Common myeloid progenitor, CD34-positive (primary cell): ENCODE measurements at regions not wholly inside any gene's neighbourhood (a gene's known extent, or its start where the extent isn't known, plus 50 kb on each side); places are given as distances from the start of the nearest gene placed in this dataset.

Source experiments
- CTCF ChIA-PET: fragments of 350-600 bp; sonication (Branson Sonifier 250); formaldehyde crosslinking; loops from one replicate; lab custom pipeline; 2021; ENCODE audit warnings: antibody characterized with exemption; lab: Charles Lee
- POLR2A ChIA-PET: fragments of 350-600 bp; sonication (Branson Sonifier 250); formaldehyde crosslinking; loops from one replicate; lab custom pipeline; 2021; ENCODE audit warnings: antibody characterized with exemption; lab: Charles Lee
- DNase-seq, 3 donors: peaks; one replicate each; pipeline versions ENCODE4 v3.0.0 to v3.0.0-alpha.2; 2013
- H3K27ac ChIP-seq, 2 experiments: 1 replicate in 1 of 2; 2 replicates in 1 of 2; pipeline ENCODE4 v1.7.0; 2013; ENCODE audit warnings: inconsistent platforms in 2 of 2, low read length in 2 of 2, mild to moderate bottlenecking in 2 of 2, low read depth in 1 of 2, moderate library complexity in 1 of 2; ENCODE audit not compliant: severe bottlenecking in 2 of 2, insufficient read depth in 1 of 2, poor library complexity in 1 of 2
- H3K27me3 ChIP-seq, 5 experiments: replicated peaks in 2 of 5; 1 replicate in 3 of 5; 2 replicates in 2 of 5; pipeline versions ENCODE4 v1.6.1 to v1.7.0; 2013; ENCODE audit warnings: low read length in 4 of 5, mild to moderate bottlenecking in 2 of 5, moderate library complexity in 2 of 5, inconsistent platforms in 1 of 5; ENCODE audit not compliant: insufficient read depth in 5 of 5, control insufficient read depth in 4 of 5
- H3K36me3 ChIP-seq, 4 experiments: 1 replicate in 2 of 4; 2 replicates in 2 of 4; pipeline versions ENCODE4 v1.6.1 to v1.7.0; 2013; ENCODE audit warnings: low read length in 3 of 4, control low read depth in 1 of 4, mild to moderate bottlenecking in 1 of 4; ENCODE audit not compliant: control insufficient read depth in 4 of 4, insufficient read depth in 4 of 4
- H3K4me1 ChIP-seq, 4 experiments: 1 replicate in 3 of 4; 2 replicates in 1 of 4; pipeline versions ENCODE4 v1.6.1 to v1.7.1; 2013; ENCODE audit warnings: low read length in 3 of 4, mild to moderate bottlenecking in 3 of 4, control low read depth in 1 of 4, inconsistent platforms in 1 of 4, moderate library complexity in 1 of 4; ENCODE audit not compliant: control insufficient read depth in 4 of 4, insufficient read depth in 4 of 4; ENCODE audit errors: control extremely low read depth in 1 of 4
- H3K4me3 ChIP-seq, 7 experiments: 1 replicate in 4 of 7; 2 replicates in 3 of 7; pipeline versions ENCODE4 v1.5.1 to v1.7.0; 2013; ENCODE audit warnings: mild to moderate bottlenecking in 7 of 7, low read length in 6 of 7, moderate library complexity in 6 of 7, inconsistent platforms in 2 of 7, low read depth in 2 of 7, control low read depth in 1 of 7; ENCODE audit not compliant: insufficient read depth in 4 of 7, control insufficient read depth in 1 of 7; ENCODE audit errors: extremely low read depth in 1 of 7
- H3K9me3 ChIP-seq, 5 experiments: 1 replicate in 4 of 5; 2 replicates in 1 of 5; pipeline versions ENCODE4 v1.6.1 to v1.7.1; 2013; ENCODE audit warnings: low read length in 4 of 5, mild to moderate bottlenecking in 2 of 5, inconsistent platforms in 1 of 5, low read depth in 1 of 5, moderate library complexity in 1 of 5; ENCODE audit not compliant: control insufficient read depth in 4 of 5, insufficient read depth in 2 of 5; ENCODE audit errors: control extremely low read depth in 1 of 5
- WGBS: methylation state at CpG from one replicate; pipeline ENCODE4 v1.1.5; 2013; ENCODE audit not compliant: insufficient coverage; 5-methylcytosine and 5-hydroxymethylcytosine counted together

DNA sequence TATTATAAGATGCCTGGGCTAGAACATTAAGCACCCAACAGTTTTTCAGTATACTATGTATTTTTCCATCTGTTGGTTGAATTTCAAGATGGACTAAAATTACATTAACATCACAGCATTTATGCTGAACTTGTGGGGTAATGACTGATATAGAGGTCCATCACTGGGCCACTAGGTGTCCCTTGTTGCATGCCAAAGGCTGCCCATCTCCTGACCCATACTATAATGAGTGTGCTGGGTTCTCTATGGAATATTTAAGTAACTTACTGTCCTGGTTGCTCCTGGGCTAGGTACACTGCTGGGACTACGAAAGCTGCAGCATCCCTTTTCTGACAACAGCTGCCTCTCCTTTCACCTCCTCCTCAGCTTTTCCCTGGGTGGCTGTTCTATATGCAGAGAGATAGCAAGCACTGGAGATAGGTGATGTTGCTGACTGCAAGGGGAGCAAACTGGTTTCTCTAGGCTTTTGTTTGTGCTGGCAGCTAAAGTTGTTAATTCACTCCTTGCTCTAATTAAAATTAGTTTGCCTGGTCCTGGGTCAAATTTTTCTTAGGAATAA, 138.6 kb upstream of the TRHDE start:
- no peaks in the 10 kb centered on the region for H3K27me3 ChIP-seq
- no peak overlapping the region for H3K27ac ChIP-seq
- no peaks in the 10 kb centered on the region for H3K4me1 ChIP-seq
- H3K9me3 ChIP-seq, result no peaks in the 10 kb centered on the region
- ChIA-PET POLR2A (no interaction called here), CTCF (no interaction called here)
- WGBS, result no CpG with 5 or more reads among the region's 1 CpG
- no peak for DNase-seq
- no peaks in the 10 kb centered on the region for H3K36me3 ChIP-seq
- H3K4me3 ChIP-seq, result no peak overlapping the region

GRCh38 chr12:72134246-72135020, 137.7 kb upstream of the TRHDE start:
- ChIA-PET POLR2A (no interaction called here), CTCF (interaction anchor here (0.7 kb wide), 1 partner anchor 12 kb away, joined by 3 read pairs; no protein-coding TSS in a partner anchor)

GRCh38 chr12:72135021-72135301, 137.2 kb upstream of the TRHDE start:
- no peak overlapping the region for H3K27ac ChIP-seq
- WGBS, result no CpG with 5 or more reads among the region's 2 CpGs
- DNase-seq, result no peak
- no peaks in the 10 kb centered on the region for H3K36me3 ChIP-seq
- ChIA-PET CTCF (interaction anchor here (0.7 kb wide), 1 partner anchor 12 kb away, joined by 3 read pairs; no protein-coding TSS in a partner anchor), POLR2A (no interaction called here)
- H3K27me3 ChIP-seq, result no peaks in the 10 kb centered on the region
- no peaks in the 10 kb centered on the region for H3K4me1 ChIP-seq
- H3K4me3 ChIP-seq, result no peak overlapping the region
- H3K9me3 ChIP-seq, result no peaks in the 10 kb centered on the region

More at GRCh38 chr12:72134246-72135020, 137.7 kb upstream of the TRHDE start:
- Histone ChIP-seq H3K27ac (no peak overlapping the region), H3K9me3 (no peaks in the 10 kb centered on the region), H3K36me3 (no peaks in the 10 kb centered on the region), H3K27me3 (no peaks in the 10 kb centered on the region), H3K4me3 (no peak overlapping the region), H3K4me1 (no peaks in the 10 kb centered on the region)
- no peak for DNase-seq
- no CpG with 5 or more reads among the region's 7 CpGs for WGBS

GRCh38 chr12:72136792-72137191, 135.4 kb upstream of the TRHDE start:
- 81% methylated on average over 5 of the region's 5 CpGs for WGBS
- H3K36me3 ChIP-seq, result no peaks in the 10 kb centered on the region
- no peaks in the 10 kb centered on the region for H3K27me3 ChIP-seq
- DNase-seq, result no peak
- CTCF ChIA-PET, result no interaction called here
- H3K9me3 ChIP-seq, result no peaks in the 10 kb centered on the region
- no peak overlapping the region for H3K4me3 ChIP-seq
- POLR2A ChIA-PET, result no interaction called here
- H3K27ac ChIP-seq, result no peak overlapping the region
- no peaks in the 10 kb centered on the region for H3K4me1 ChIP-seq

DNA sequence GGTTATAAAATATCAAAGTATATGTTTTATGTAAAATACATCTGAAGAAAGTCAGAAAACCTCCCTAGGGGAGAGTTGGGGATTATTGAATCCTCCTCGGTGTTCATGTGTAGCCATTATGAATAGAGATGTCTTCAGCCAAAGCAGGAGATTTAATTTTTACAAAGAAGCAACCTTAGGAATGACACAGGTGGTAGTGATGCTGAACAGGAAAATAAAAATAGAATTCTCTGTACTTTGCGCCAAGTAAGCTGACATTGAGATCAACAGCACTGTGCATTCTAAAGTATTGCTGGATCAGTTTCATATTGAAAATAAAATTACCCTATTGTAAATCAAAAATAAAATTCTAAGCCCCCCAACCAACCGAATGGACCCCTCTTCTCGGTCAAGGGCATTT, 132.8 kb upstream of the TRHDE start:
- Histone ChIP-seq H3K4me1 (no peaks in the 10 kb centered on the region), H3K27me3 (no peaks in the 10 kb centered on the region), H3K36me3 (no peaks in the 10 kb centered on the region), H3K4me3 (no peak overlapping the region), H3K27ac (no peak overlapping the region), H3K9me3 (no peaks in the 10 kb centered on the region)
- ChIA-PET POLR2A (no interaction called here), CTCF (no interaction called here)
- WGBS, result 100% methylated on average over 1 of the region's 4 CpGs
- DNase-seq, result no peak

GRCh38 chr12:72141381-72141780, 130.8 kb upstream of the TRHDE start:
- H3K4me1 ChIP-seq, result no peaks in the 10 kb centered on the region
- H3K27me3 ChIP-seq, result no peaks in the 10 kb centered on the region
- no peak overlapping the region for H3K4me3 ChIP-seq
- H3K9me3 ChIP-seq, result no peaks in the 10 kb centered on the region
- DNase-seq, result peak in 2 of 3 donors; percentile 19 to 48
- ChIA-PET POLR2A (no interaction called here), CTCF (interaction anchor here (0.9 kb wide), 1 partner anchor 9 kb away, joined by 3 read pairs; no protein-coding TSS in a partner anchor)
- no peak overlapping the region for H3K27ac ChIP-seq
- H3K36me3 ChIP-seq, result no peaks in the 10 kb centered on the region
- WGBS, result 100% methylated on average over 1 of the region's 2 CpGs

DNA sequence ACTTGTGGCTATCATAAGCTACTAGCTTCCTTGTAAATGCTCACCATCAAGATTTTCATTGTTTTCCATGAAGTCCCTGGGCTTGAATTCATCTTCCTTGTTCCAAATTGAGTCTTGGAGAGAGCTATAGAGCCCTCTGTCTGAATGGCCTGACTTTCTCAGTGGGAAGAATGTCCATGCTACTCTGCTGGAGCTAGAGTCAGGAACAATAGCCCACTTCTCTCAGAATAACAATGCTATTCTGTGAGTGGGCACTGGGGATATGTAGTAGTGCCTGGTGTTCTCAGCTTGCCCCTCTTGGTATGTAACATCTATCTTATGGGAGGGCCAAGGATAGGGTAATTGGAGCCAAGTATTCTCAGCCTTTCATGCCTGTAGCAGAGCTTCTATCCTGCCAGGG, 127.6 kb upstream of the TRHDE start:
- ChIA-PET CTCF (interaction anchor here (1.3 kb wide), 1 partner anchor 27 kb away, joined by 3 read pairs; no protein-coding TSS in a partner anchor), POLR2A (no interaction called here)
- no peaks in the 10 kb centered on the region for H3K4me1 ChIP-seq
- no peaks in the 10 kb centered on the region for H3K36me3 ChIP-seq
- no peak overlapping the region for H3K27ac ChIP-seq
- H3K4me3 ChIP-seq, result no peak overlapping the region
- no peaks in the 10 kb centered on the region for H3K27me3 ChIP-seq
- DNase-seq, result no peak
- H3K9me3 ChIP-seq, result no peaks in the 10 kb centered on the region
